Body of pancreas (tissue), 4 donors: ENCODE measurements at regions not wholly inside any gene's neighbourhood (a gene's known extent, or its start where the extent isn't known, plus 50 kb on each side); places are given as distances from the start of the nearest gene placed in this dataset.

Experiments
- ATAC-seq: fragments of 150-250 bp; one replicate; pipeline ENCODE4 v1.9.1; 2016
- DNase-seq, 4 donors: peaks; one replicate each; pipeline ENCODE4 v3.0.0-alpha.2; 2019
- H3K27ac ChIP-seq, 4 donors: fragments of 200-600 bp; sonication (generic); 1 replicate in 3 of 4; 2 replicates in 1 of 4; pipeline versions ENCODE4 v1.5.1 to v1.6.1; 2016 to 2019; ENCODE audit warnings: mild to moderate bottlenecking in 1 of 4, mixed read lengths in 1 of 4, moderate library complexity in 1 of 4
- H3K27me3 ChIP-seq, 2 donors: fragments of 200-600 bp; sonication (generic); one replicate each; pipeline ENCODE4 v1.6.0; 2016; ENCODE audit warnings: mild to moderate bottlenecking in 1 of 2
- H3K36me3 ChIP-seq, 2 donors: fragments of 200-600 bp; sonication (generic); replicated peaks in 1 of 2; 2 replicates each; pipeline ENCODE4 v1.5.1; 2016; ENCODE audit warnings: low read depth in 2 of 2; ENCODE audit not compliant: insufficient read depth in 1 of 2
- H3K4me1 ChIP-seq: fragments of 200-600 bp; sonication (generic); one replicate; pipeline ENCODE4 v1.6.0; 2016
- H3K4me3 ChIP-seq, 2 donors: fragments of 200-600 bp; sonication (generic); 1 replicate in 1 of 2; 2 replicates in 1 of 2; pipeline ENCODE4 v1.5.1; 2016 to 2019
- H3K9me3 ChIP-seq, 3 donors: fragments of 200-600 bp; sonication (generic); 1 replicate in 2 of 3; 2 replicates in 1 of 3; pipeline ENCODE4 v1.5.1; 2016
- POLR2A ChIP-seq, 3 donors: fragments of 450-650 bp; IDR thresholded peaks; one replicate each; pipeline ENCODE4 v1.6.1; 2016; ENCODE audit warnings: antibody characterized with exemption in 3 of 3, mild to moderate bottlenecking in 2 of 3
- WGBS, 2 donors: methylation state at CpG; one replicate each; pipeline ENCODE4 v1.1.5; 2017; 5-methylcytosine and 5-hydroxymethylcytosine counted together
- intact Hi-C: fragments of 100-400 bp; cut with DNase I; formaldehyde crosslinking; loops from one replicate; pipeline ENCODE4 v1.15.1; 2023
- TF ChIP-seq, protein P1 (sequence below), 7 experiments: fragments of 450-650 bp in 4 of 7; fragments of 200-600 bp in 3 of 7; sonication (generic) in 3 of 7; IDR thresholded peaks; one replicate each; pipeline ENCODE4 v1.5.1; 2016 to 2019; ENCODE audit warnings: antibody characterized with exemption in 7 of 7

DNA sequence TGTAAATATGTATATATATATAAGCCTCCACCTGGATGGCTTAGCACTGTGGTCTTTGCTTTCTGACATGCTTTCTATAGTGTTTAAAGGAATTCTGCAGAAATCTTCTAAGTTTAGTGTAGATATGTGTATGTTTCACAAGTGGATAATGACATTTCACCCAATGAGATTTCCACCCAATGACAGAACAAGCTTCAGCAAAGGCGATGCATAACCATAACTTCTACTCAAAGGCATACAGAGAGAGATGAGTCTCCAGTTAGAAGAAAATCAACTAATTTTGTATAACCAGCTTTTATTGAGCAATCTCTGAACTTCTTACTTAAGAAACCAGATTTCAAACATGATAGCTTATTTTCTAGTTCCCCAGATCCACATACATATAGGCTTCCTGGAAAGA is 134.0 kb downstream of the DYRK2 start:
- Histone ChIP-seq H3K27ac (no peak overlapping the region), H3K36me3 (no peaks in the 10 kb centered on the region), H3K27me3 (no peaks in the 10 kb centered on the region), H3K4me3 (no peak overlapping the region), H3K4me1 (peaks cover 3% of the 10 kb centered on the region), H3K9me3 (no peaks in the 10 kb centered on the region)
- DNase-seq, result no peak
- intact Hi-C loops, result no loop called here
- no peak for ATAC-seq
- no peak for TF ChIP-seq POLR2A (IDR thresholded peaks at IDR 0.05)
- TF ChIP-seq, protein P1, sequence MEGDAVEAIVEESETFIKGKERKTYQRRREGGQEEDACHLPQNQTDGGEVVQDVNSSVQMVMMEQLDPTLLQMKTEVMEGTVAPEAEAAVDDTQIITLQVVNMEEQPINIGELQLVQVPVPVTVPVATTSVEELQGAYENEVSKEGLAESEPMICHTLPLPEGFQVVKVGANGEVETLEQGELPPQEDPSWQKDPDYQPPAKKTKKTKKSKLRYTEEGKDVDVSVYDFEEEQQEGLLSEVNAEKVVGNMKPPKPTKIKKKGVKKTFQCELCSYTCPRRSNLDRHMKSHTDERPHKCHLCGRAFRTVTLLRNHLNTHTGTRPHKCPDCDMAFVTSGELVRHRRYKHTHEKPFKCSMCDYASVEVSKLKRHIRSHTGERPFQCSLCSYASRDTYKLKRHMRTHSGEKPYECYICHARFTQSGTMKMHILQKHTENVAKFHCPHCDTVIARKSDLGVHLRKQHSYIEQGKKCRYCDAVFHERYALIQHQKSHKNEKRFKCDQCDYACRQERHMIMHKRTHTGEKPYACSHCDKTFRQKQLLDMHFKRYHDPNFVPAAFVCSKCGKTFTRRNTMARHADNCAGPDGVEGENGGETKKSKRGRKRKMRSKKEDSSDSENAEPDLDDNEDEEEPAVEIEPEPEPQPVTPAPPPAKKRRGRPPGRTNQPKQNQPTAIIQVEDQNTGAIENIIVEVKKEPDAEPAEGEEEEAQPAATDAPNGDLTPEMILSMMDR (IDR thresholded peaks at IDR 0.05), result no peak
- WGBS, 2 donors, result 91 to 100% methylated on average over 1 of the region's 1 CpG

DNA sequence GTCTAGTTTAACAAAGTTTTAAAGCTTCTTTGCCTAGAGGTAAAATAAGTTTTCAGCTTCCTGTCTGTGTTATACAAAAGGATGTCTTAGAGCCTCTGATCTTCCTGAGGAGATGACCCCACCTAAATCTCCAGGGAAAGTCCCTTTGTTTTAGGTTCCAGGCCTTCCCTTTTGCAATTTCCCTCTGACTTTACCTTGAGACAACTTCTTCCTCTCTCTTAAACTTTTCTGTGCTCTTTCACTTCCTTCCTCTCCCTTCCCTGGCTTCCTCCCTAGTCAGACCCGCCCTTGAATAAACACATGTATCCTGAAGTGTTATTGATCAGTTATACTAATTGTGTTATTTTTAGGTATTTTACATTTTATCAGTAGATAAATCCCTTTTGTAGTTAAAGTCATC is 134.8 kb downstream of the DYRK2 start:
- Histone ChIP-seq H3K4me3 (no peak overlapping the region), H3K27me3 (no peaks in the 10 kb centered on the region), H3K4me1 (peaks cover 3% of the 10 kb centered on the region), H3K9me3 (no peaks in the 10 kb centered on the region), H3K27ac (no peak overlapping the region), H3K36me3 (no peaks in the 10 kb centered on the region)
- TF ChIP-seq, protein P1 (IDR thresholded peaks at IDR 0.05), result no peak
- TF ChIP-seq POLR2A (IDR thresholded peaks at IDR 0.05), result no peak
- ATAC-seq (no peak), DNase-seq (no peak)
- WGBS, 2 donors, result 13 to 18% methylated on average over 1 of the region's 1 CpG
- intact Hi-C loops, result no loop called here

DNA sequence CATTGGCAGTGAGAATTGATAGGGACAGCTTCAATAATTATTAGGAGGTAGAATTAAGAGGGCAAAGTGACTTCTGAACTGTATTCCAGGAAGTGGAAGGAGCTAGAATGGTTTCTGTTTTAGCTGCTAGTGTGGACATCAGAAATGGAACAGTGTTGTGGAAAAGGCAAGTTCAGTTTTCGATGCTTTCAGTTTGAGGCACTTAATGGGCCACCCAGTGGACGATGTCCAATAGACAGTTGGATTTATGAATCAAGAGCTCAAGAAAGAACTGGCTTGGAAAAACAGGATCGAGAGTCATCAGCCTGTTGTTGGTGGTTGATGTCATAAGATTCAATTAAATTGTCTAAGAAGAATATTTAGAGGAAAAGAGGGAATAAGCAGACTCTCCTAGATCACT is 136.3 kb downstream of the DYRK2 start:
- DNase-seq (no peak), ATAC-seq (no peak)
- Histone ChIP-seq H3K27ac (no peak overlapping the region), H3K9me3 (no peaks in the 10 kb centered on the region), H3K27me3 (no peaks in the 10 kb centered on the region), H3K36me3 (no peaks in the 10 kb centered on the region), H3K4me3 (no peak overlapping the region), H3K4me1 (peaks cover 3% of the 10 kb centered on the region)
- WGBS, 2 donors, result 89 to 95% methylated on average over 3 of the region's 3 CpGs
- TF ChIP-seq, protein P1 (IDR thresholded peaks at IDR 0.05), result no peak
- TF ChIP-seq POLR2A (IDR thresholded peaks at IDR 0.05), result no peak
- intact Hi-C loops, result no loop called here

DNA sequence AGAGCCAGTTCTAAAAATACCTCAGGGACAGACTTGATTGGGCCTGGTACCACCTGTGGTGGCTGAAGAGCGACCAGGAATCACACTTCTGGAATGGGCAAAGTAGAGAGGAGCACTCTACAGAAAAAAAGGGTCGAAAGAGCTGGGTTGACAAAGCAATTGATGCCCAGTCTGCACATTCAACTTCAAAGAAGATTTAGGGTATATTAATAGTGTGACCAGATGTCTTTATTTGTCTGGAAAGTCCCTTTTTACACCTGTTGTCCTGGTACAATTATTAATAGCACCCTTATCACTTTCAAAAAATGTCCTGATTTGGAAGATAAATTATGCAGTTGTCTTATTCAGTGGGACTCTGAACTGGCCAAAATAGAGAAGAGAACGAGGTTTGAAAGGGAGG is 137.5 kb downstream of the DYRK2 start:
- no peaks in the 10 kb centered on the region for H3K9me3 ChIP-seq
- no peak overlapping the region for H3K4me3 ChIP-seq
- H3K27ac ChIP-seq, result no peak overlapping the region
- peaks cover 3% of the 10 kb centered on the region for H3K4me1 ChIP-seq
- no peak for TF ChIP-seq POLR2A (IDR thresholded peaks at IDR 0.05)
- TF ChIP-seq, protein P1 (IDR thresholded peaks at IDR 0.05), result no peak
- H3K36me3 ChIP-seq, result no peaks in the 10 kb centered on the region
- ATAC-seq, result no peak
- DNase-seq, result no peak
- WGBS, 2 donors, result 46 to 61% methylated on average over 3 of the region's 3 CpGs
- no peaks in the 10 kb centered on the region for H3K27me3 ChIP-seq
- intact Hi-C loops, result no loop called here

DNA sequence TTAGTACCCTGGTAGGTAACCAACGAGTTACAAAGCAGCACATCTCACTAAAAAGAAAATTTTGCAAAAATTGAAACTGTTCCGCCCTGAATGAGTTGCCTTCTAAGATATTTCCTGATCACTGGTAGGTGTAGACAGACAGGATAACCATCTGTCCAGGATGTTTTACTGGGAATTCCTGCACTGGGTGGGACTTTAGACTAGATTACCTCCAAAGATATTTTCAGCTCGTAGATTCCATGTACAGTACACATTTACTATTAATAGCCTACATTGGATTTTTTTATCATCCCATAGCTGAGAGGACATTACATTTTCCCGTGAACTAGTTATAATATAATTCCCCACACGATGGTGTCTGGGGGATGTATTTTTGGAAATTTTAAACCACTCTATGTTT is 139.6 kb downstream of the DYRK2 start:
- H3K4me1 ChIP-seq, result no peaks in the 10 kb centered on the region
- H3K9me3 ChIP-seq, result no peaks in the 10 kb centered on the region
- no peak overlapping the region for H3K27ac ChIP-seq
- H3K27me3 ChIP-seq, result no peaks in the 10 kb centered on the region
- ATAC-seq (no peak), DNase-seq (no peak)
- WGBS, 2 donors, result 66 to 69% methylated on average over 5 of the region's 5 CpGs
- no peak for TF ChIP-seq POLR2A (IDR thresholded peaks at IDR 0.05)
- TF ChIP-seq, protein P1 (IDR thresholded peaks at IDR 0.05), result no peak
- H3K4me3 ChIP-seq, result no peak overlapping the region
- intact Hi-C loops, result no loop called here
- no peaks in the 10 kb centered on the region for H3K36me3 ChIP-seq
